Activated CD4-positive, alpha-beta T cell treated with anti-CD3 and anti-CD28 coated beads for 4 hours (primary cell): ENCODE measurements at regions not wholly inside any gene's neighbourhood (a gene's known extent, or its start where the extent isn't known, plus 50 kb on each side); places are given as distances from the start of the nearest gene placed in this dataset.

Experiments
- DNase-seq, 2 donors: peaks; one replicate each; pipeline ENCODE4 v3.0.0-alpha.2; 2020

DNA sequence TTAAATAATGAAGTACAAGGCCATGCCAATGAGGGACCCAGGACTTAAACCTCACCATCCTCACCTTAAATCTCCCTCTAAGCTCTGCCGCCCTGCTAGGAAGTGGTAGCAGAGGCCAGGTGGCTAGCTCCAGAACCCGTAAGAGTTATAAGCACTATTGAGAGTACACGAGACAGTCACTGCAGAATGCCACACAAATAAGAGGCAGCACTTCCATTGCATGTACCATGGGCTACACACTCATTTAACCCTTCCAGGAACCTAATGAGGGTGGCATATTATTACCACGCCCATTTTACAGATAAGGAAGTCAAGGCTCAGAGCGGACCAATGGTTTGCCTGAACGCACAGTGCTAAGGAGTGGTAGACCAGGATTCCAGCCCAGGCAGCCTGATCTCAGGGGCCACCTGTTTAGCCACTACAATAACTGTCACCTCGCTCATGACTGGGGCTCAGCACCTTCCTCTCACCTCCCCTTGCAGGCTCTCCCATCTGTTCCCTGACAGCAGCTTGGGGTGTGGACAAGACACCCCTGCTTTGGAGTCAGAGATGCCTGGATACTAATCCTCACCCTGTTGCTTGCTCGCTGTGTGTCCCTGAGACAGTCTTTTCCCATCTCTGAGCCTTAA is 54.8 kb upstream of the ID3 start:
- DNase-seq, result no peak

DNA sequence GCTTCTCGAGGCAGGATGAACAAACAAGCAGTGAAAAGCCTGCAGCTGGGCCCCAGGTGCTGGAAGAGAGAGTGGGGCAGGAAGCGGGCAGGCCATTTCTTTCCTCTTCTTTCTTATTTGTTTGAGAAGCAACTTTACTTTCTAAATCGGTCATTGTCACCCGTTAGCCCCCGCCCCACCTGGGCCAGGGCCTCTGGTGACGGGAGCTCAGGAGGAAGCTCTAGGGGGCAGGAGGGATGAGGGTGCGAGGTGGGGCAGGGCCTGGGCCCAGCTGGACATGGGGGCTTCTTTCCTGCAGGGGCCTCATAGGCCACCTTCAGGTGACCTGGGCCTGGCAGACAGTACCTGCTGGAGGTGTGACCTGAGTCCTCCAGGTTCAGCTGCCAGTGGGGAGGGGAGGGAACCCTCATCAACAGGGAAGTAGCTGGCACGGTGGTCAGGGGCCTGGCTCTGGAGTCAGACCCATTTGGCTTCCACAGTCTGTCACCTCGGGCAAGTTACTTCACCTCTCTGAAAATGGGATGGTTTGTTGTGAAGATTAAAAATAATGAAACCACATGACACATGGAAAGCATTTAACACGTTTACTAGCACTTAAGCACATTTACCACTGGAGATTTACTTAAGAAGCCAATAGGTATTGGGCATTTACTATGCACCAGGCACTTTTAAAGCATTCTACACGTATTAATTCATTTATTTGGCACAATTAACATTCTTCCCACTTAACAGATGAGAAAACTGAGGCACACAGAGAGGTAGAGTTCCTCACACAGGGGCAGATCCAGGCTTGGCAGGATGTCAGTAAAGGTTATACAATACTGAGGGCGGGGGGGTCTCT is 54.1 kb upstream of the ID3 start:
- DNase-seq, result no peak

DNA sequence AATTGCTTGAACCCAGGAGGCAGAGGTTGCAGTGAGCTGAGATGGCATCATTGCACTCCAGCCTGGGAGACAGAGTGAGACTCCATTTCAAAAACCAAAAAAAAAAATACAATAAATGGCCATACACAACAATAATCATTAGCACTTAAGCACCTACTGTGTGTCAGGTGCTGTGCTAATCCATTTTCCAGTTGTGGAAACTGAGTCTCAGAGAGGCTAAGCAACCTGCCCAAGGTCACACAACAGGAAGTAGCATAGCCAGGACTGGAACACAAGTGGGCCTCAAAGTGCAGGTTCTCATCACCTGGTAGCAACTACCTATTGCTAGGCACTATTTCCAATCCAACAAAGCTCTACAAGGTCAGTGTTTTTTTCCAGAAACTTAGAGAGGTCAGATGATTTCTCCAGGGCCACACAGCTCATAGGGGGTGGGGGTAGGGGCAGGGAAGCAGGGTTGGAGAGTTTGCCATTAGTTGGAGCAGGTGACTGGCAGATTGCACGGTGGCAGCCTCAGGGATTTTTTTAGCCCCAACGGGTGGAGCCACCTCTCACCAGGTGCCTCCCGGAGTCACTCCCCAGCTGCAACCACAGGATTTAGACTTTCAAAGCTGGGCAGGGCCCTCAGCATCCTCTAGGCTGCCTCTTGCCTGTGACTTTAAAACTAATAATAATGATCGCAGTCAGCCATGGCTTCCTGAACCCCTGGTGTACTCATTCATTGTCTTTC is 52.5 kb upstream of the ID3 start:
- no peak for DNase-seq

DNA sequence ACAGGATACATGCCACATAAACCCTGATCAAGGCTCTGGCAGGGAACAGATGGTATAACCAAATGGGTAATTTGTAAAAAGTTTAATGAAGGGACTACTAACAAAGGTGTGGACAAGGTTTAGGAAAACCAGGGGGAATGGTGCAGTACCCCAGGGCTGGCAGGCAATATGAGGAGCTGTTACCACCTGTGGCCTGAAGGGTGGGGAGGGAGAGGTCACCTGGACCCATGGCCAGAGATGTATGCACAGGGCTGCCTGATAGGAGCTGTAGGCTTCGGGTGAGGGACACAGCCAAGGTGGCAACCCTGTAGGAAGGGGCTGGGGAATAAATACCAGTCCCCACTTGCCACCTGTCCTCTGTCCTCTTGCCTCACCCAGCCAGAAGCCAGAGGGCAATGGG is 51.4 kb upstream of the ID3 start:
- DNase-seq, result no peak

DNA sequence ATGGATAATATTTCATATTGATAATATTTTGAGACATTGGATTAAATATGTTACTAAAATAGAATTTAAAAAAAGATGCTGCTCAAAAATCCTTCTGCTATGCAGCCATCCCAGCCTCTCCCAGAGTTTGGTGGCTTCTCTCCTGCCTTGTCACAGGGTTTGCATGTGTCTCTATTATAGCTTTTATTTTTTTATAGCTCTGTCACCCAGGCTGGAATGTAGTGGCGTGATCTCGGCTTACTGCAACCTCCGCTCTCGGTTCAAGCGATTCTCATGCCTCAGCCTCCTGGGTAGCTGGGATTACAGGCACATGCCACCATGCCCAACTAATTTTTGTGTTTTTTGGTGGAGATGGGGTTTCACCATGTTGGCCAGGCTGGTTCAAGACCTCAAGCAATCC is 50.7 kb upstream of the ID3 start:
- no peak for DNase-seq
